ENCODE measurements at regions not wholly inside any gene's neighbourhood (a gene's known extent, or its start where the extent isn't known, plus 50 kb on each side); places are given as distances from the start of the nearest gene placed in this dataset.

- TF ChIP-seq GLIS3 (CRISPR knock-in tag; IDR thresholded peaks at IDR 0.05): no peak
- TF ChIP-seq CSDC2 (CRISPR knock-in tag; IDR thresholded peaks at IDR 0.05): no peak
- TF ChIP-seq SNAI2 (CRISPR knock-in tag; IDR thresholded peaks at IDR 0.05): no peak
- TF ChIP-seq TCF4 (CRISPR knock-in tag; IDR thresholded peaks at IDR 0.05; ENCODE audit: borderline replicate concordance): no peak
- no peak for TF ChIP-seq RARB (CRISPR knock-in tag; IDR thresholded peaks at IDR 0.05)
- no peak for TF ChIP-seq ZFP30 (CRISPR knock-in tag; IDR thresholded peaks at IDR 0.05)
- no peak for TF ChIP-seq ZNF70 (CRISPR knock-in tag; IDR thresholded peaks at IDR 0.05)
Measured at GRCh38 chr13:107572156-107572555, 643.2 kb downstream of the LIG4 start.
